OCI-LY7 (cell line): ENCODE measurements at regions not wholly inside any gene's neighbourhood (a gene's known extent, or its start where the extent isn't known, plus 50 kb on each side); places are given as distances from the start of the nearest gene placed in this dataset.

ENCODE experiments used
- CTCF ChIP-seq: fragments of 200-600 bp; sonication (generic); conservative IDR thresholded peaks from 2 replicates; pipeline ENCODE4 v1.5.1; 2014; ENCODE audit warnings: mild to moderate bottlenecking, antibody characterized with exemption, low read length, moderate library complexity, mixed read lengths
- EZH2phosphoT487 ChIP-seq: fragments of 200-600 bp; sonication (generic); IDR thresholded peaks from 2 replicates; pipeline ENCODE4 v1.6.1; 2018; ENCODE audit warnings: low read depth, borderline replicate concordance, mild to moderate bottlenecking, mixed run types, antibody characterized with exemption, low read length, moderate library complexity, mixed read lengths

DNA sequence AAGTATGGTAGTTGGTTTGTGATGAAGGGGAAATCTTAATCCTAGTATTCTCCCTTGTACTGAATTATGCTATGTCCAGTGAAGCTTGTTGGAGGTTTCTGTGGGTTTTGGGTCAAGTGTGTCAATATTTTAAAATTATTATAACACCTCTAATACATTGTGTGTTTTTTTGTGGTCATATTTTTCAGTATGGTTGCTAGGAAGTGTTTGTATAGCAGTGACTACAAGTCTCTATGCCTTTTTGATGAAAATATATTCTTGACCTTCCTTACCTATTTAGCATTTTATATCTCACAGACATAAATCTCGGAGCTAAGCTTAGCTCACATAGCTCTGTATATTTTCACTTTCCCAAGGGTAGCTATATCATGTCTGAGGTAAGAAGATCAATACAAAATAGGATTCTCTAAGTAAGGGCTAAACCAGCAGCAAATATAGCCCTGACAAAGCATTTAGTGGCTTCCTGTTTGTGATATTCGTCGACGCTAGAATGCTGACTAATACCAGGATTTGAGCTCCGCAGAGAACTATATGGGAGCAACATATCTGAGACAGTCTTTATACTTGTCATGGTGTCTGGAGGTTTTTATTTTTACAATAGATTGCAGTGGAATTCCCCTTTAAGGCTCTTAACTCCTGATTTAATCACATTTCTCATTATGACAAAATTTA is 82.3 kb downstream of the MACIR start:
- TF ChIP-seq CTCF (no peak), EZH2phosphoT487 (no peak)
